SK-N-SH treated with all-trans-retinoic acid at 6 μM for 48 hours (cell line): ENCODE measurements at regions not wholly inside any gene's neighbourhood (a gene's known extent, or its start where the extent isn't known, plus 50 kb on each side); places are given as distances from the start of the nearest gene placed in this dataset.

Experiments
- ATAC-seq: fragments of 200-7000 bp; cut with Tn5 transposase; 3 replicates; pipeline ENCODE4 v1.9.1; 2020; ENCODE audit warnings: mild to moderate bottlenecking, moderate library complexity
- ARNTL ChIP-seq: fragments of 450-650 bp; formaldehyde crosslinking; IDR thresholded peaks from 2 replicates; pipeline ENCODE4 v1.5.0; 2020; ENCODE audit warnings: low read depth, mild to moderate bottlenecking, moderate library complexity, borderline replicate concordance
- BACH2 ChIP-seq: fragments of 250-450 bp; sonication (Bioruptor Pico); IDR thresholded peaks from 2 replicates; pipeline ENCODE4 v1.9.0; 2021; ENCODE audit warnings: mild to moderate bottlenecking, borderline replicate concordance
- CREB5 ChIP-seq: fragments of 250-450 bp; sonication (Bioruptor Pico); IDR thresholded peaks from 2 replicates; pipeline ENCODE4 v1.5.1; 2020; ENCODE audit warnings: low read depth, mild to moderate bottlenecking, moderate library complexity
- CSDC2 ChIP-seq: fragments of 250-450 bp; sonication (Bioruptor Pico); IDR thresholded peaks from 2 replicates; pipeline ENCODE4 v1.5.0; 2020; ENCODE audit warnings: mild to moderate bottlenecking, moderate library complexity
- CSRNP3 ChIP-seq: fragments of 250-450 bp; sonication (Bioruptor Pico); IDR thresholded peaks from 2 replicates; pipeline ENCODE4 v1.5.1; 2021; ENCODE audit warnings: mild to moderate bottlenecking, moderate library complexity
- ESRRG ChIP-seq: fragments of 250-450 bp; sonication (Bioruptor Pico); IDR thresholded peaks from 2 replicates; pipeline ENCODE4 v1.6.1; 2021; ENCODE audit warnings: mild to moderate bottlenecking
- GLIS3 ChIP-seq: fragments of 250-450 bp; sonication (Bioruptor Pico); IDR thresholded peaks from 2 replicates; pipeline ENCODE4 v1.5.0; 2020; ENCODE audit warnings: mild to moderate bottlenecking, moderate library complexity
- ISL1 ChIP-seq: fragments of 250-450 bp; sonication (Bioruptor Pico); IDR thresholded peaks from 2 replicates; pipeline ENCODE4 v2.1.2; 2022; ENCODE audit warnings: mild to moderate bottlenecking, moderate library complexity
- OSR1 ChIP-seq: fragments of 250-450 bp; sonication (Bioruptor Pico); IDR thresholded peaks from 2 replicates; pipeline ENCODE4 v1.8.0; 2022; ENCODE audit warnings: moderate library complexity, mild to moderate bottlenecking, inconsistent platforms
- PPARA ChIP-seq: fragments of 250-450 bp; sonication (Bioruptor Pico); IDR thresholded peaks from 2 replicates; pipeline ENCODE4 v1.5.0; 2020; ENCODE audit warnings: mild to moderate bottlenecking, borderline replicate concordance
- RARB ChIP-seq: fragments of 250-450 bp; sonication (Bioruptor Pico); IDR thresholded peaks from 2 replicates; pipeline ENCODE4 v1.8.0; 2021; ENCODE audit warnings: mild to moderate bottlenecking, moderate library complexity
- SNAI2 ChIP-seq: fragments of 250-450 bp; sonication (Bioruptor Pico); IDR thresholded peaks from 2 replicates; pipeline ENCODE4 v1.5.0; 2020; ENCODE audit warnings: mild to moderate bottlenecking, moderate library complexity
- TCF4 ChIP-seq: fragments of 250-450 bp; sonication (Bioruptor Pico); IDR thresholded peaks from 2 replicates; pipeline ENCODE4 v1.8.0; 2021; ENCODE audit warnings: mild to moderate bottlenecking, moderate library complexity, borderline replicate concordance
- TOX ChIP-seq: fragments of 250-450 bp; sonication (Bioruptor Pico); IDR thresholded peaks from 2 replicates; pipeline ENCODE4 v1.8.0; 2021; ENCODE audit warnings: mild to moderate bottlenecking, moderate library complexity, borderline replicate concordance
- TSHZ2 ChIP-seq: fragments of 250-450 bp; sonication (Bioruptor Pico); IDR thresholded peaks from 2 replicates; pipeline ENCODE4 v1.5.0; 2020; ENCODE audit warnings: mild to moderate bottlenecking, moderate library complexity
- ZFP3 ChIP-seq: fragments of 250-450 bp; sonication (Bioruptor Pico); IDR thresholded peaks from 2 replicates; pipeline ENCODE4 v1.5.0; 2020; ENCODE audit warnings: mild to moderate bottlenecking, moderate library complexity
- ZFP30 ChIP-seq: fragments of 450-650 bp; formaldehyde crosslinking; IDR thresholded peaks from 2 replicates; pipeline ENCODE4 v1.5.0; 2022; ENCODE audit warnings: mild to moderate bottlenecking, moderate library complexity
- ZNF565 ChIP-seq: fragments of 450-650 bp; formaldehyde crosslinking; conservative IDR thresholded peaks from 2 replicates; pipeline ENCODE4 v1.5.0; 2020; ENCODE audit warnings: low read depth, mild to moderate bottlenecking, moderate library complexity
- ZNF70 ChIP-seq: fragments of 450-650 bp; formaldehyde crosslinking; IDR thresholded peaks from 2 replicates; pipeline ENCODE4 v1.5.0; 2020; ENCODE audit warnings: mild to moderate bottlenecking, moderate library complexity
- ZNF8 ChIP-seq: fragments of 450-650 bp; formaldehyde crosslinking; IDR thresholded peaks from 2 replicates; pipeline ENCODE4 v1.5.0; 2020; ENCODE audit warnings: mild to moderate bottlenecking, moderate library complexity
- TF ChIP-seq, protein P1 (sequence below): fragments of 250-450 bp; sonication (Bioruptor Pico); IDR thresholded peaks from 2 replicates; pipeline ENCODE4 v1.8.0; 2021; ENCODE audit warnings: low read depth, mild to moderate bottlenecking, moderate library complexity, borderline replicate concordance

- no peak for TF ChIP-seq ESRRG (CRISPR knock-in tag)
- no peak for TF ChIP-seq ZNF8 (CRISPR knock-in tag)
- no peak for ATAC-seq
These were observed 175.3 kb downstream of the RWDD3 start for GRCh38 chr1:95409276-95409675.

- TF ChIP-seq ZFP30 (CRISPR knock-in tag): no peak
- TF ChIP-seq OSR1: no peak
- TF ChIP-seq ZFP3 (CRISPR knock-in tag): no peak
- TF ChIP-seq ISL1 (CRISPR knock-in tag): no peak
- TF ChIP-seq GLIS3 (CRISPR knock-in tag): no peak
- TF ChIP-seq ZNF70 (CRISPR knock-in tag): no peak
- TF ChIP-seq TSHZ2 (CRISPR knock-in tag): no peak
- no peak for TF ChIP-seq CREB5 (CRISPR knock-in tag)
- no peak for TF ChIP-seq ARNTL (CRISPR knock-in tag)
- no peak for TF ChIP-seq CSRNP3 (CRISPR knock-in tag)
- no peak for TF ChIP-seq RARB (CRISPR knock-in tag)
- TF ChIP-seq TOX (CRISPR knock-in tag): no peak
- no peak for TF ChIP-seq ZNF565 (CRISPR knock-in tag)
- no peak for TF ChIP-seq ESRRG (CRISPR knock-in tag)
- TF ChIP-seq PPARA (CRISPR knock-in tag): no peak
- TF ChIP-seq SNAI2 (CRISPR knock-in tag): no peak
- ATAC-seq: no peak
These were observed 175.9 kb downstream of the RWDD3 start for GRCh38 chr1:95409901-95410300.

DNA sequence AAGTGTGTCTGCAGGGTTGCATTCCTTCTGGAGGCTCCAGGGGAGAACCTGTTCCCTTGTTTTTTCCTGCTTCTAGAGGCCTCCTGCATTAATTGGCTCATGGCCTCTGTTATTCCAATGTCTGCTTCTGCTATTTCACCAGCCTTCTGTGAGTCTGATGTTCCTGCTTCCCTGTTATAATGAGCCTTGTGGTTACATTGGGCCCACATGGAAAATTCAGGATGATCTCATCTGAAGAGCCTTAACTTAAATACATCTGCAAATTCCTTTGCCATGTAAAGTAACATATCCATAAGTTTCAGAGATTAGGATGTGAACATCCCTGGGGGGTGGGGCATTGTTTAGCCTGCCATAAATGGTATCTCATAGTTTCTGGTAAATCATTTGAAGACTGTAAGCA, 181.1 kb downstream of the RWDD3 start:
- TF ChIP-seq OSR1 (no peak), ZFP30 (CRISPR knock-in tag) (no peak), TCF4 (CRISPR knock-in tag) (no peak), ZNF8 (CRISPR knock-in tag) (no peak), TSHZ2 (CRISPR knock-in tag) (no peak), RARB (CRISPR knock-in tag) (no peak)
- TF ChIP-seq, protein P1, sequence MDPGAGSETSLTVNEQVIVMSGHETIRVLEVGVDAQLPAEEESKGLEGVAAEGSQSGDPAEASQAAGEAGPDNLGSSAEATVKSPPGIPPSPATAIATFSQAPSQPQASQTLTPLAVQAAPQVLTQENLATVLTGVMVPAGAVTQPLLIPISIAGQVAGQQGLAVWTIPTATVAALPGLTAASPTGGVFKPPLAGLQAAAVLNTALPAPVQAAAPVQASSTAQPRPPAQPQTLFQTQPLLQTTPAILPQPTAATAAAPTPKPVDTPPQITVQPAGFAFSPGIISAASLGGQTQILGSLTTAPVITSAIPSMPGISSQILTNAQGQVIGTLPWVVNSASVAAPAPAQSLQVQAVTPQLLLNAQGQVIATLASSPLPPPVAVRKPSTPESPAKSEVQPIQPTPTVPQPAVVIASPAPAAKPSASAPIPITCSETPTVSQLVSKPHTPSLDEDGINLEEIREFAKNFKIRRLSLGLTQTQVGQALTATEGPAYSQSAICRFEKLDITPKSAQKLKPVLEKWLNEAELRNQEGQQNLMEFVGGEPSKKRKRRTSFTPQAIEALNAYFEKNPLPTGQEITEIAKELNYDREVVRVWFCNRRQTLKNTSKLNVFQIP (CRISPR knock-in tag): no peak
- ATAC-seq: no peak

GRCh38 chr1:95426772-95427171, 192.8 kb downstream of the RWDD3 start:
- TF ChIP-seq ZNF565 (CRISPR knock-in tag): no peak
- TF ChIP-seq ESRRG (CRISPR knock-in tag): no peak
- no peak for TF ChIP-seq ZNF8 (CRISPR knock-in tag)
- no peak for TF ChIP-seq OSR1
- TF ChIP-seq TOX (CRISPR knock-in tag): no peak
- TF ChIP-seq CSRNP3 (CRISPR knock-in tag): no peak
- TF ChIP-seq RARB (CRISPR knock-in tag): no peak
- no peak for TF ChIP-seq BACH2
- no peak for TF ChIP-seq CSDC2 (CRISPR knock-in tag)
- TF ChIP-seq, all 23 proteins: peak for 0
- no peak for ATAC-seq
